Left lung (tissue), 4 donors: ENCODE measurements at regions not wholly inside any gene's neighbourhood (a gene's known extent, or its start where the extent isn't known, plus 50 kb on each side); places are given as distances from the start of the nearest gene placed in this dataset.

ENCODE experiments used
- ATAC-seq: fragments of 200-7000 bp; cut with Tn5 transposase; one replicate; pipeline ENCODE4 v1.9.1; 2020; ENCODE audit warnings: moderate library complexity
- DNase-seq, 4 donors: peaks; one replicate each; pipeline ENCODE4 v3.0.0-alpha.2; 2013 to 2020
- H3K27ac ChIP-seq, 2 donors: fragments of 200-600 bp; sonication (generic) in 1 of 2; one replicate each; pipeline versions ENCODE4 v1.5.0 to v1.8.0; 2020 to 2021
- H3K27me3 ChIP-seq, 2 donors: fragments of 200-600 bp; sonication (generic) in 1 of 2; one replicate each; pipeline versions ENCODE4 v1.5.0 to v1.8.0; 2020 to 2021
- H3K36me3 ChIP-seq, 2 donors: fragments of 200-600 bp; sonication (generic) in 1 of 2; one replicate each; pipeline versions ENCODE4 v1.5.0 to v1.8.0; 2020 to 2021
- H3K4me1 ChIP-seq, 2 donors: fragments of 200-600 bp; one replicate each; pipeline ENCODE4 v1.8.0; 2021
- H3K4me3 ChIP-seq, 2 donors: fragments of 200-600 bp; sonication (generic) in 1 of 2; one replicate each; pipeline versions ENCODE4 v1.5.0 to v1.8.0; 2020 to 2021; ENCODE audit warnings: mild to moderate bottlenecking in 1 of 2
- H3K9me3 ChIP-seq, 2 donors: fragments of 200-600 bp; sonication (generic) in 1 of 2; one replicate each; pipeline versions ENCODE4 v1.5.0 to v1.8.0; 2020 to 2021
- CTCF ChIP-seq, 2 donors: fragments of 200-600 bp; sonication (generic) in 1 of 2; IDR thresholded peaks; one replicate each; pipeline versions ENCODE4 v1.5.0 to v1.8.0; 2021; ENCODE audit warnings: antibody characterized with exemption in 2 of 2
- intact Hi-C, 2 donors: fragments of 100-400 bp; cut with DNase I; formaldehyde crosslinking; loops; one replicate each; pipeline versions ENCODE4 v1.11.2 to v1.14.2; 2022
- donor health status: DM: no; HTN: yes; CAD: no.
- donor health status: DM: no; HTN: no; CAD: no.

- no peak for ATAC-seq
- DNase-seq: no peak
- no peaks in the 10 kb centered on the region for H3K9me3 ChIP-seq
- peak overlapping the region in 1 of 2 donors; percentile 84 for H3K27ac ChIP-seq
- intact Hi-C loops: no loop called here
- H3K36me3 ChIP-seq: no peaks in the 10 kb centered on the region
- H3K27me3 ChIP-seq: no peaks in the 10 kb centered on the region
- H3K4me1 ChIP-seq: peaks cover 0 to 62% of the 10 kb centered on the region in 2 donors
- no peak for TF ChIP-seq CTCF (IDR thresholded peaks at IDR 0.05)
- H3K4me3 ChIP-seq: no peak overlapping the region
Observed at GRCh38 chr6:109238396-109238795, 143.1 kb downstream of the CEP57L1 start.

- no peaks in the 10 kb centered on the region for H3K27me3 ChIP-seq
- intact Hi-C loops: no loop called here
- peaks cover 0 to 62% of the 10 kb centered on the region in 2 donors for H3K4me1 ChIP-seq
- H3K27ac ChIP-seq: peak overlapping the region in 1 of 2 donors; percentile 84
- ATAC-seq (no peak), DNase-seq (peak in 1 of 4 donors; percentile 72)
- no peak for TF ChIP-seq CTCF (IDR thresholded peaks at IDR 0.05)
- H3K9me3 ChIP-seq: no peaks in the 10 kb centered on the region
- no peaks in the 10 kb centered on the region for H3K36me3 ChIP-seq
- no peak overlapping the region for H3K4me3 ChIP-seq
Observed at GRCh38 chr6:109237986-109238329, 142.7 kb downstream of the CEP57L1 start.

GRCh38 chr6:109237077-109237985 lies 142.0 kb downstream of the CEP57L1 start:
- intact Hi-C loops: no loop called here
- Histone ChIP-seq H3K27me3 (no peaks in the 10 kb centered on the region), H3K4me1 (peaks cover 0 to 62% of the 10 kb centered on the region in 2 donors), H3K9me3 (no peaks in the 10 kb centered on the region), H3K27ac (peak overlapping the region in 1 of 2 donors; percentile 84), H3K4me3 (no peak overlapping the region), H3K36me3 (no peaks in the 10 kb centered on the region)
- DNase-seq (no peak), ATAC-seq (peak; percentile 69)
- no peak for TF ChIP-seq CTCF (IDR thresholded peaks at IDR 0.05)

- Histone ChIP-seq H3K27me3 (no peaks in the 10 kb centered on the region), H3K36me3 (no peaks in the 10 kb centered on the region), H3K4me1 (peaks cover 0 to 54% of the 10 kb centered on the region in 2 donors), H3K9me3 (no peaks in the 10 kb centered on the region), H3K4me3 (no peak overlapping the region), H3K27ac (peak overlapping the region in 1 of 2 donors; percentile 84)
- ATAC-seq (no peak), DNase-seq (peak in 1 of 4 donors; percentile 54)
- no peak for TF ChIP-seq CTCF (IDR thresholded peaks at IDR 0.05)
- intact Hi-C loops: no loop called here
Observed at GRCh38 chr6:109236115-109237076, 141.1 kb downstream of the CEP57L1 start.
